Chondrocyte (in vitro differentiated cells): ENCODE measurements at regions not wholly inside any gene's neighbourhood (a gene's known extent, or its start where the extent isn't known, plus 50 kb on each side); places are given as distances from the start of the nearest gene placed in this dataset.

ENCODE experiments used
- DNase-seq: peaks from one replicate; pipeline ENCODE4 v3.0.0; 2021; ENCODE audit warnings: mixed read lengths, low spot score
- H3K27ac Mint-ChIP-seq: one replicate; pipeline ENCODE4 v1.8.0; 2021; ENCODE audit warnings: mild to moderate bottlenecking, moderate library complexity, mixed read lengths; ENCODE audit not compliant: unreplicated experiment
- H3K27me3 Mint-ChIP-seq: 2 replicates; pipeline ENCODE4 v1.8.0; 2021; ENCODE audit warnings: low read depth, mixed read lengths
- H3K36me3 Mint-ChIP-seq: 2 replicates; pipeline ENCODE4 v1.8.0; 2021; ENCODE audit warnings: low read depth, mixed read lengths
- H3K4me1 Mint-ChIP-seq: 2 replicates; pipeline ENCODE4 v1.8.0; 2021; ENCODE audit warnings: low read depth, mild to moderate bottlenecking, mixed read lengths
- H3K4me3 Mint-ChIP-seq: one replicate; pipeline ENCODE4 v1.8.0; 2021; ENCODE audit warnings: mild to moderate bottlenecking, moderate library complexity, mixed read lengths; ENCODE audit not compliant: unreplicated experiment
- H3K9me3 Mint-ChIP-seq: 2 replicates; pipeline ENCODE4 v1.8.0; 2021; ENCODE audit warnings: low read depth, mixed read lengths
- CTCF ChIP-seq: fragments of 200-600 bp; sonication (generic); IDR thresholded peaks from 2 replicates; pipeline ENCODE4 v1.5.0; 2021; ENCODE audit warnings: antibody characterized with exemption, mild to moderate bottlenecking, moderate library complexity

GRCh38 chr1:230504310-230504709 lies 78.2 kb upstream of the PGBD5 start:
- Mint-ChIP-seq H3K27ac (no peak overlapping the region), H3K36me3 (no peaks in the 10 kb centered on the region), H3K4me3 (no peak overlapping the region), H3K4me1 (peaks cover 47% of the 10 kb centered on the region), H3K9me3 (peaks cover 3% of the 10 kb centered on the region), H3K27me3 (no peaks in the 10 kb centered on the region)
- no peak for TF ChIP-seq CTCF
- no peak for DNase-seq

- no peak for DNase-seq
- no peaks in the 10 kb centered on the region for H3K36me3 Mint-ChIP-seq
- peaks cover 3% of the 10 kb centered on the region for H3K9me3 Mint-ChIP-seq
- no peak for TF ChIP-seq CTCF
- H3K4me1 Mint-ChIP-seq = peaks cover 42% of the 10 kb centered on the region
- H3K27ac Mint-ChIP-seq = no peak overlapping the region
- no peaks in the 10 kb centered on the region for H3K27me3 Mint-ChIP-seq
- H3K4me3 Mint-ChIP-seq = no peak overlapping the region
These were observed 77.6 kb upstream of the PGBD5 start for GRCh38 chr1:230503726-230504125.

- Mint-ChIP-seq H3K9me3 (peaks cover 3% of the 10 kb centered on the region), H3K36me3 (no peaks in the 10 kb centered on the region), H3K4me1 (peaks cover 35% of the 10 kb centered on the region), H3K4me3 (no peak overlapping the region), H3K27me3 (no peaks in the 10 kb centered on the region), H3K27ac (no peak overlapping the region)
- no peak for DNase-seq
- no peak for TF ChIP-seq CTCF
These were observed 76.9 kb upstream of the PGBD5 start for GRCh38 chr1:230502996-230503395.

- peaks cover 2% of the 10 kb centered on the region for H3K27me3 Mint-ChIP-seq
- H3K4me3 Mint-ChIP-seq = no peak overlapping the region
- no peak overlapping the region for H3K27ac Mint-ChIP-seq
- no peaks in the 10 kb centered on the region for H3K36me3 Mint-ChIP-seq
- peaks cover 28% of the 10 kb centered on the region for H3K4me1 Mint-ChIP-seq
- no peak for TF ChIP-seq CTCF
- peaks cover 3% of the 10 kb centered on the region for H3K9me3 Mint-ChIP-seq
- no peak for DNase-seq
These were observed 76.2 kb upstream of the PGBD5 start for GRCh38 chr1:230502306-230502705.

- Mint-ChIP-seq H3K27me3 (peaks cover 7% of the 10 kb centered on the region), H3K9me3 (peaks cover 3% of the 10 kb centered on the region), H3K27ac (no peak overlapping the region), H3K4me3 (no peak overlapping the region), H3K4me1 (peaks cover 24% of the 10 kb centered on the region), H3K36me3 (no peaks in the 10 kb centered on the region)
- DNase-seq = no peak
- no peak for TF ChIP-seq CTCF
These were observed 75.7 kb upstream of the PGBD5 start for GRCh38 chr1:230501849-230502248.
